Keratinocyte (primary cell): ENCODE measurements at regions not wholly inside any gene's neighbourhood (a gene's known extent, or its start where the extent isn't known, plus 50 kb on each side); places are given as distances from the start of the nearest gene placed in this dataset.

Experiments used
- DNase-seq: peaks from one replicate; pipeline ENCODE4 v3.0.0-alpha.2; 2011; ENCODE audit warnings: low read depth, missing footprints, low spot score
- FAIRE-seq: peaks from 2 replicates; lab custom pipeline; 2011; peaks lifted over from hg19 to GRCh38; lab: Jason Lieb, UNC
- H2AFZ ChIP-seq: 2 replicates; pipeline ENCODE4 v1.6.0; 2012; ENCODE audit warnings: low read length, control low read depth, inconsistent platforms; ENCODE audit not compliant: control insufficient read depth
- H3K27ac ChIP-seq: 2 replicates; pipeline ENCODE4 v1.5.1; 2011; ENCODE audit warnings: low read length; ENCODE audit not compliant: control insufficient read depth, insufficient read depth
- H3K27me3 ChIP-seq: 3 replicates; pipeline ENCODE4 v1.6.0; 2011; ENCODE audit warnings: low read length; ENCODE audit not compliant: control insufficient read depth, insufficient read depth; ENCODE audit errors: extremely low read depth
- H3K36me3 ChIP-seq, 2 experiments: 2 replicates in 1 of 2; 3 replicates in 1 of 2; pipeline ENCODE4 v1.5.1; 2011; ENCODE audit warnings: low read length in 2 of 2, mild to moderate bottlenecking in 1 of 2; ENCODE audit not compliant: control insufficient read depth in 2 of 2, insufficient read depth in 2 of 2; ENCODE audit errors: extremely low read depth in 1 of 2
- H3K4me1 ChIP-seq: 3 replicates; pipeline ENCODE4 v1.5.1; 2011; ENCODE audit warnings: low read length; ENCODE audit not compliant: control insufficient read depth, insufficient read depth; ENCODE audit errors: extremely low read depth
- H3K4me2 ChIP-seq: 3 replicates; pipeline ENCODE4 v1.6.0; 2011; ENCODE audit warnings: low read depth, low read length; ENCODE audit not compliant: control insufficient read depth, insufficient read depth; ENCODE audit errors: extremely low read depth
- H3K4me3 ChIP-seq, 3 experiments: fragments of 200-600 bp in 1 of 3; sonication (generic) in 1 of 3; 2 replicates in 2 of 3; 3 replicates in 1 of 3; pipeline ENCODE4 v1.5.1; 2011 to 2016; ENCODE audit warnings: low read length in 3 of 3, mild to moderate bottlenecking in 3 of 3, control low read depth in 2 of 3, inconsistent platforms in 1 of 3, low read depth in 1 of 3, mixed read lengths in 1 of 3, mixed run types in 1 of 3, moderate library complexity in 1 of 3; ENCODE audit not compliant: control insufficient read depth in 2 of 3, insufficient read depth in 2 of 3; ENCODE audit errors: extremely low read depth in 1 of 3
- H3K79me2 ChIP-seq: 2 replicates; pipeline ENCODE4 v1.6.0; 2012; ENCODE audit warnings: low read length; ENCODE audit not compliant: control insufficient read depth, insufficient read depth
- H3K9ac ChIP-seq: 3 replicates; pipeline ENCODE4 v1.6.0; 2011; ENCODE audit warnings: low read length; ENCODE audit not compliant: control insufficient read depth, insufficient read depth; ENCODE audit errors: extremely low read depth
- H3K9me1 ChIP-seq: 3 replicates; pipeline ENCODE4 v1.6.0; 2011; ENCODE audit warnings: low read length; ENCODE audit not compliant: control insufficient read depth, insufficient read depth; ENCODE audit errors: extremely low read depth
- H3K9me3 ChIP-seq: 2 replicates; pipeline ENCODE4 v1.5.1; 2012; ENCODE audit warnings: low read depth, low read length; ENCODE audit not compliant: control insufficient read depth
- H4K20me1 ChIP-seq: 3 replicates; pipeline ENCODE4 v1.6.0; 2011; ENCODE audit warnings: low read length; ENCODE audit not compliant: control insufficient read depth, insufficient read depth; ENCODE audit errors: extremely low read depth
- CTCF ChIP-seq, 3 experiments: IDR thresholded peaks in 1 of 3; conservative IDR thresholded peaks in 1 of 3; optimal IDR thresholded peaks in 1 of 3; 2 replicates in 2 of 3; 3 replicates in 1 of 3; pipeline versions ENCODE3 to v1.5.1; 2011; ENCODE audit warnings: low read length in 3 of 3, mild to moderate bottlenecking in 3 of 3, moderate library complexity in 2 of 3, control low read depth in 1 of 3, inconsistent platforms in 1 of 3; ENCODE audit not compliant: insufficient read depth in 2 of 3; ENCODE audit errors: extremely low read depth in 1 of 3
- EZH2 ChIP-seq: IDR thresholded peaks from one replicate; pipeline ENCODE4 v1.6.1; 2012; ENCODE audit warnings: inconsistent platforms, mild to moderate bottlenecking, low read length, moderate library complexity
- dilution Hi-C: fragments of 300-500 bp; cut with MboI; formaldehyde crosslinking; loops from one replicate; pipeline ENCODE4 v1.7.0; 2020; ENCODE audit warnings: low sequenced_read_pairs; ENCODE audit not compliant: extremely low pct_ligation_motif_present

GRCh38 chr1:36625935-36626310, 143.2 kb upstream of the CSF3R start:
- Histone ChIP-seq H3K27me3 (peaks cover 12% of the 10 kb centered on the region), H3K36me3 (no peaks in the 10 kb centered on the region), H3K79me2 (no peaks in the 10 kb centered on the region), H3K9me1 (no peaks in the 10 kb centered on the region), H3K9me3 (no peaks in the 10 kb centered on the region), H3K4me1 (no peaks in the 10 kb centered on the region), H3K27ac (no peak overlapping the region), H3K4me2 (no peak overlapping the region), H3K4me3 (no peak overlapping the region), H3K9ac (no peak overlapping the region), H2AFZ (no peak overlapping the region), H4K20me1 (no peaks in the 10 kb centered on the region)
- dilution Hi-C loops = no loop called here
- TF ChIP-seq CTCF (optimal IDR thresholded peaks at IDR 0.05 in 1 of 3, IDR thresholded peaks at IDR 0.05 in 1 of 3, conservative IDR thresholded peaks at IDR 0.05 in 1 of 3; ENCODE audit: extremely low read depth in 1 of 3, insufficient read depth in 2 of 3, low read length in 3 of 3) = no peak
- TF ChIP-seq EZH2 = no peak
- no peak for DNase-seq
- FAIRE-seq = no peak

- Histone ChIP-seq H3K27ac (no peak overlapping the region), H3K4me3 (no peak overlapping the region), H3K4me1 (no peaks in the 10 kb centered on the region), H2AFZ (no peak overlapping the region), H3K4me2 (no peak overlapping the region), H3K9me1 (no peaks in the 10 kb centered on the region), H3K9me3 (no peaks in the 10 kb centered on the region), H3K79me2 (no peaks in the 10 kb centered on the region), H3K36me3 (no peaks in the 10 kb centered on the region), H3K9ac (no peak overlapping the region), H4K20me1 (no peaks in the 10 kb centered on the region), H3K27me3 (peaks cover 12% of the 10 kb centered on the region)
- dilution Hi-C loops = no loop called here
- FAIRE-seq (no peak), DNase-seq (no peak)
- TF ChIP-seq EZH2 = no peak
- no peak for TF ChIP-seq CTCF (optimal IDR thresholded peaks at IDR 0.05 in 1 of 3, IDR thresholded peaks at IDR 0.05 in 1 of 3, conservative IDR thresholded peaks at IDR 0.05 in 1 of 3; ENCODE audit: extremely low read depth in 1 of 3, insufficient read depth in 2 of 3, low read length in 3 of 3)
These were observed 142.7 kb upstream of the CSF3R start for GRCh38 chr1:36625253-36625934.
